ENCODE measurements at regions not wholly inside any gene's neighbourhood (a gene's known extent, or its start where the extent isn't known, plus 50 kb on each side); places are given as distances from the start of the nearest gene placed in this dataset.
"Not testable (repeated sequence)": the region's sequence is repeated elsewhere in the genome, so short reads cannot be mapped to it uniquely, and the experiment has no call there.

DNA sequence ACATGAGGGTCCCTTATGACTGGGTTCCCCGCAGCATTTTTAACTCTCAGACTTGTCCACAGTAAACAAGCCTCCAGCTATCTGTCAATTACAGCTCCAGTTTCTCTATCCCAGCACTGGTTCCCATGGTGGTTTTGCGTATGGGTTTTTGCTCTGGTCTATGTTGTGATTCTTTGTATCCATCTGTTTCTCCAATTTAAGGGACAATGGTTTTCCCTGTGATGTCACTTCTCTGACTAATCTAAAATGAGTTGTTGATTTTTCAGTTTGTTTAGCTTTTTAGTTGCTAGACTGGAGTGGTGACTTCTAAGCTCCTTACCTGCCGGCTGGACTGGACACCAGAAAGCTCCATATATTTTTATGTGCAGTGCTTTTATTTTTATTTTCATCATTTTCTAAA is 303.7 kb downstream of the INHBA start:
- H3K27me3 Mint-ChIP-seq (ENCODE audit: low read depth in 3 of 3), result no peaks in the 10 kb centered on the region
- Histone ChIP-seq H3K27ac (ENCODE audit: low read depth in 1 of 2, low read length in 2 of 2) (no peak overlapping the region), H3K36me3 (replicated peaks in 1 of 2; ENCODE audit: control insufficient read depth in 1 of 2, insufficient read depth in 2 of 2, low read length in 2 of 2) (no peaks in the 10 kb centered on the region), H3K4me2 (replicated peaks; ENCODE audit: extremely low read depth, low read length, poor library complexity, severe bottlenecking) (no peak overlapping the region), H3K9ac (ENCODE audit: insufficient read depth, low read length, poor library complexity, severe bottlenecking) (no peak overlapping the region), H3K4me1 (ENCODE audit: control insufficient read depth in 1 of 2, insufficient read depth in 2 of 2, low read length in 2 of 2) (no peaks in the 10 kb centered on the region), H3K9me3 (replicated peaks in 1 of 2; ENCODE audit: control insufficient read depth in 1 of 2, insufficient read depth in 1 of 2, low read length in 2 of 2) (peaks cover 4 to 5% of the 10 kb centered on the region in 2 donors), H3K27me3 (ENCODE audit: control insufficient read depth in 2 of 2, insufficient read depth in 2 of 2, low read length in 2 of 2) (no peaks in the 10 kb centered on the region), H4K20me1 (ENCODE audit: insufficient read depth, low read length) (no peaks in the 10 kb centered on the region), H2AFZ (ENCODE audit: insufficient read depth, low read depth, low read length, poor library complexity, severe bottlenecking) (no peak overlapping the region), H3K79me2 (ENCODE audit: insufficient read depth, low read length) (no peaks in the 10 kb centered on the region), H3K4me3 (replicated peaks in 1 of 3; ENCODE audit: low read depth in 2 of 3, low read length in 3 of 3) (no peak overlapping the region)
- WGBS (ENCODE audit: insufficient coverage), result no CpG with 5 or more reads among the region's 3 CpGs
- H3K4me3 Mint-ChIP-seq, result no peak overlapping the region
- intact Hi-C loops (cut with micrococcal nuclease), result no loop called here
- no peaks in the 10 kb centered on the region for H3K36me3 Mint-ChIP-seq
- no peaks in the 10 kb centered on the region for H3K4me1 Mint-ChIP-seq
- TF ChIP-seq, protein P1, sequence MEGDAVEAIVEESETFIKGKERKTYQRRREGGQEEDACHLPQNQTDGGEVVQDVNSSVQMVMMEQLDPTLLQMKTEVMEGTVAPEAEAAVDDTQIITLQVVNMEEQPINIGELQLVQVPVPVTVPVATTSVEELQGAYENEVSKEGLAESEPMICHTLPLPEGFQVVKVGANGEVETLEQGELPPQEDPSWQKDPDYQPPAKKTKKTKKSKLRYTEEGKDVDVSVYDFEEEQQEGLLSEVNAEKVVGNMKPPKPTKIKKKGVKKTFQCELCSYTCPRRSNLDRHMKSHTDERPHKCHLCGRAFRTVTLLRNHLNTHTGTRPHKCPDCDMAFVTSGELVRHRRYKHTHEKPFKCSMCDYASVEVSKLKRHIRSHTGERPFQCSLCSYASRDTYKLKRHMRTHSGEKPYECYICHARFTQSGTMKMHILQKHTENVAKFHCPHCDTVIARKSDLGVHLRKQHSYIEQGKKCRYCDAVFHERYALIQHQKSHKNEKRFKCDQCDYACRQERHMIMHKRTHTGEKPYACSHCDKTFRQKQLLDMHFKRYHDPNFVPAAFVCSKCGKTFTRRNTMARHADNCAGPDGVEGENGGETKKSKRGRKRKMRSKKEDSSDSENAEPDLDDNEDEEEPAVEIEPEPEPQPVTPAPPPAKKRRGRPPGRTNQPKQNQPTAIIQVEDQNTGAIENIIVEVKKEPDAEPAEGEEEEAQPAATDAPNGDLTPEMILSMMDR (IDR thresholded peaks at IDR 0.05), result no peak
- no peak overlapping the region for H3K27ac Mint-ChIP-seq
- no peak for DNase-seq
- peaks cover 5 to 18% (median 12%) of the 10 kb centered on the region in 7 donors for H3K9me3 Mint-ChIP-seq

DNA sequence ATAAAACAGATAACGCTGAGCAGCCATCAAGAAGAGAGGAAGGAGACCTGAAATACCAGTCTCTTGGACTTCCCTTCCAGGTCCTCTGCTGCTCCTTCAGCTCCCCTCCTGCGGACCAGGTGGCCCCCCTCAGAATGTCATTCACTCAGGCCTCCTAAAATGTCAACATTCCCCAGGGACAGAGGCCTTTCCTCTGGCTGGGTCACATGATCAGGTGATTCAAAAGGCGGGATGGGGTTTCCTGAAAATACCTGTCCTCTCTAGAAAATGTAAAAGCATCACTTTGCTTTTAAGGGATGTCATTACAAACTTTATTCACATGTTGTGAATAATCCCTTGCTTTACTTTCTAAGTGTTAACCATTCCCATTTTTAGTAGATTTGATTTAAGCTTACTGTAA is 311.1 kb downstream of the INHBA start:
- TF ChIP-seq, protein P1 (IDR thresholded peaks at IDR 0.05), result no peak
- H3K4me3 Mint-ChIP-seq, result no peak overlapping the region
- peaks cover 0 to 2% (median 0%) of the 10 kb centered on the region in 3 donors for H3K27me3 Mint-ChIP-seq (ENCODE audit: low read depth in 3 of 3)
- Histone ChIP-seq H4K20me1 (ENCODE audit: insufficient read depth, low read length) (no peaks in the 10 kb centered on the region), H3K4me3 (replicated peaks in 1 of 3; ENCODE audit: low read depth in 2 of 3, low read length in 3 of 3) (no peak overlapping the region), H3K4me2 (replicated peaks; ENCODE audit: extremely low read depth, low read length, poor library complexity, severe bottlenecking) (no peak overlapping the region), H2AFZ (ENCODE audit: insufficient read depth, low read depth, low read length, poor library complexity, severe bottlenecking) (no peak overlapping the region), H3K4me1 (ENCODE audit: control insufficient read depth in 1 of 2, insufficient read depth in 2 of 2, low read length in 2 of 2) (no peaks in the 10 kb centered on the region), H3K9me3 (replicated peaks in 1 of 2; ENCODE audit: control insufficient read depth in 1 of 2, insufficient read depth in 1 of 2, low read length in 2 of 2) (no peaks in the 10 kb centered on the region), H3K79me2 (ENCODE audit: insufficient read depth, low read length) (no peaks in the 10 kb centered on the region), H3K27ac (ENCODE audit: low read depth in 1 of 2, low read length in 2 of 2) (no peak overlapping the region), H3K9ac (ENCODE audit: insufficient read depth, low read length, poor library complexity, severe bottlenecking) (no peak overlapping the region), H3K27me3 (ENCODE audit: control insufficient read depth in 2 of 2, insufficient read depth in 2 of 2, low read length in 2 of 2) (no peaks in the 10 kb centered on the region), H3K36me3 (replicated peaks in 1 of 2; ENCODE audit: control insufficient read depth in 1 of 2, insufficient read depth in 2 of 2, low read length in 2 of 2) (no peaks in the 10 kb centered on the region)
- H3K27ac Mint-ChIP-seq, result no peak overlapping the region
- 100% methylated on average over 1 of the region's 3 CpGs for WGBS (ENCODE audit: insufficient coverage)
- DNase-seq, result no peak
- no peaks in the 10 kb centered on the region for H3K4me1 Mint-ChIP-seq
- peaks cover 0 to 11% (median 3%) of the 10 kb centered on the region in 7 donors for H3K9me3 Mint-ChIP-seq
- intact Hi-C loops (cut with micrococcal nuclease), result no loop called here
- H3K36me3 Mint-ChIP-seq, result no peaks in the 10 kb centered on the region

DNA sequence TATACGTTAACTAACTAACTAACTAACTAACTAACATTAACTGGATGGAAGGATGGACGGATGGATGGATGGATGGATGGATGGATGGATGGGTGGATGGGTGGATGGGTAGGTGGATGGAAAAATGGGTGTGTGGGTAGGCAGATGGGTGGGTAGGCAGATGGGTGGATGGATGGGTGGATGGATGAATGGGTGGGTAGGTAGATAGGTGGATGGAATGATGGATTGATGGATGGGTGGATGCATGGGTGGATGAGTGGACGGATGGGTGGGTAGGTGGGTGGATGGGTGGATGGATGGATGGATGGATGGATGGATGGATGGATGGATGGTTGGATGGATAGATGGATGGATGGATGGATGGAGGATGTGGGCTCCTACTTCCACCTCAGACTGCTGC is 314.0 kb downstream of the INHBA start:
- intact Hi-C loops (cut with micrococcal nuclease); H3K79me2 ChIP-seq (ENCODE audit: insufficient read depth, low read length); H3K36me3 Mint-ChIP-seq; H3K4me3 Mint-ChIP-seq; H3K27ac ChIP-seq (ENCODE audit: low read depth in 1 of 2, low read length in 2 of 2); H3K4me3 ChIP-seq (replicated peaks in 1 of 3; ENCODE audit: low read depth in 2 of 3, low read length in 3 of 3); H4K20me1 ChIP-seq (ENCODE audit: insufficient read depth, low read length); H3K9me3 ChIP-seq (replicated peaks in 1 of 2; ENCODE audit: control insufficient read depth in 1 of 2, insufficient read depth in 1 of 2, low read length in 2 of 2); H3K9ac ChIP-seq (ENCODE audit: insufficient read depth, low read length, poor library complexity, severe bottlenecking); H3K9me3 Mint-ChIP-seq; H3K27me3 ChIP-seq (ENCODE audit: control insufficient read depth in 2 of 2, insufficient read depth in 2 of 2, low read length in 2 of 2); H3K4me2 ChIP-seq (replicated peaks; ENCODE audit: extremely low read depth, low read length, poor library complexity, severe bottlenecking); H3K27me3 Mint-ChIP-seq (ENCODE audit: low read depth in 3 of 3); H3K4me1 ChIP-seq (ENCODE audit: control insufficient read depth in 1 of 2, insufficient read depth in 2 of 2, low read length in 2 of 2); DNase-seq; H3K27ac Mint-ChIP-seq; H3K36me3 ChIP-seq (replicated peaks in 1 of 2; ENCODE audit: control insufficient read depth in 1 of 2, insufficient read depth in 2 of 2, low read length in 2 of 2); H2AFZ ChIP-seq (ENCODE audit: insufficient read depth, low read depth, low read length, poor library complexity, severe bottlenecking); H3K4me1 Mint-ChIP-seq: not testable (repeated sequence)
- 50% methylated on average over 2 of the region's 3 CpGs for WGBS (ENCODE audit: insufficient coverage)

Measured in CD14-positive monocyte (primary cell).